ENCODE measurements at regions not wholly inside any gene's neighbourhood (a gene's known extent, or its start where the extent isn't known, plus 50 kb on each side); places are given as distances from the start of the nearest gene placed in this dataset.
"Not testable (repeated sequence)": the region's sequence is repeated elsewhere in the genome, so short reads cannot be mapped to it uniquely, and the experiment has no call there.

- no peak for DNase-seq (ENCODE audit: low spot score)
Measured at GRCh38 chr2:182595650-182596049, 120.4 kb upstream of the DNAJC10 start.

GRCh38 chr2:182597570-182598295 lies 118.3 kb upstream of the DNAJC10 start:
- DNase-seq (ENCODE audit: low spot score): no peak

GRCh38 chr2:182598626-182599025 lies 117.4 kb upstream of the DNAJC10 start:
- no peak for DNase-seq (ENCODE audit: low spot score)

GRCh38 chr2:182605166-182605565 lies 110.9 kb upstream of the DNAJC10 start:
- DNase-seq (ENCODE audit: low spot score): no peak

- no peak for DNase-seq (ENCODE audit: low spot score)
Measured at GRCh38 chr2:182606728-182607681, 109.1 kb upstream of the DNAJC10 start.

- no peak for DNase-seq (ENCODE audit: low spot score)
Measured at GRCh38 chr2:182608181-182608845, 107.7 kb upstream of the DNAJC10 start.

- not testable (repeated sequence) for DNase-seq (ENCODE audit: low spot score)
Measured at GRCh38 chr2:182609005-182609404, 107.1 kb upstream of the DNAJC10 start.

GRCh38 chr2:182610231-182610630 lies 105.8 kb upstream of the DNAJC10 start:
- no peak for DNase-seq (ENCODE audit: low spot score)

- DNase-seq (ENCODE audit: low spot score): no peak
Measured at GRCh38 chr2:182611009-182611408, 105.0 kb upstream of the DNAJC10 start.

- DNase-seq (ENCODE audit: low spot score): no peak
Measured at GRCh38 chr2:182615036-182615435, 101.0 kb upstream of the DNAJC10 start.

GRCh38 chr2:182616471-182617393 lies 99.3 kb upstream of the DNAJC10 start:
- no peak for DNase-seq (ENCODE audit: low spot score)

GRCh38 chr2:182618672-182619079 lies 97.4 kb upstream of the DNAJC10 start:
- DNase-seq (ENCODE audit: low spot score): no peak

GRCh38 chr2:182619276-182619675 lies 96.8 kb upstream of the DNAJC10 start:
- no peak for DNase-seq (ENCODE audit: low spot score)

- no peak for DNase-seq (ENCODE audit: low spot score)
Measured at GRCh38 chr2:182621191-182621590, 94.9 kb upstream of the DNAJC10 start.

- no peak for DNase-seq (ENCODE audit: low spot score)
Measured at GRCh38 chr2:182621810-182622209, 94.2 kb upstream of the DNAJC10 start.

GRCh38 chr2:182622231-182622630 lies 93.8 kb upstream of the DNAJC10 start:
- DNase-seq (ENCODE audit: low spot score): no peak

- no peak for DNase-seq (ENCODE audit: low spot score)
Measured at GRCh38 chr2:182625814-182626213, 90.2 kb upstream of the DNAJC10 start.

GRCh38 chr2:182628916-182629315 lies 87.1 kb upstream of the DNAJC10 start:
- no peak for DNase-seq (ENCODE audit: low spot score)

GRCh38 chr2:182630207-182630606 lies 85.8 kb upstream of the DNAJC10 start:
- no peak for DNase-seq (ENCODE audit: low spot score)

GRCh38 chr2:182631299-182631698 lies 84.8 kb upstream of the DNAJC10 start:
- no peak for DNase-seq (ENCODE audit: low spot score)

- DNase-seq (ENCODE audit: low spot score): no peak
Measured at GRCh38 chr2:182634386-182634785, 81.7 kb upstream of the DNAJC10 start.
